HCEC 1CT (cell line): ENCODE measurements at regions not wholly inside any gene's neighbourhood (a gene's known extent, or its start where the extent isn't known, plus 50 kb on each side); places are given as distances from the start of the nearest gene placed in this dataset.

Experiments
- DNase-seq: peaks from one replicate; pipeline ENCODE4 v3.0.0-alpha.2; 2017

DNA sequence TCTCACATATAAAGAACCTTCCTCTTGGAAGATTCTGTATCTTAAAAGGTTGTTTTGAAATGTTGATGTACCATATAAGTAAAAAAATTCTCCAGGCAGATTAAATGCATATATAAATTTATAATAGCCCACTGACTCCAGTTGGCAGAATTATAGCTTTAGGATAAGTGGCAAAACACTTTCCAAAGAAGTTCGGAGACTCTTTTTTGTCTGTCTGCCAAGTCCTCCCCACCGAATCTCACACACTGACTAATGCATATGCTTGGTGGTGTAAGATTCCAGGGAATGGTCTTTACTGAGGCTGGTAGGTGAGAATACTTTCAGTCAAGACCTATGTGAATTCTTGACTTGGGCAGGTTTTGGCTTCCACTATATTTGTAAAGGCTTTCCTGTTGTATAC lies 724.3 kb upstream of the CXADR start:
- DNase-seq: no peak

DNA sequence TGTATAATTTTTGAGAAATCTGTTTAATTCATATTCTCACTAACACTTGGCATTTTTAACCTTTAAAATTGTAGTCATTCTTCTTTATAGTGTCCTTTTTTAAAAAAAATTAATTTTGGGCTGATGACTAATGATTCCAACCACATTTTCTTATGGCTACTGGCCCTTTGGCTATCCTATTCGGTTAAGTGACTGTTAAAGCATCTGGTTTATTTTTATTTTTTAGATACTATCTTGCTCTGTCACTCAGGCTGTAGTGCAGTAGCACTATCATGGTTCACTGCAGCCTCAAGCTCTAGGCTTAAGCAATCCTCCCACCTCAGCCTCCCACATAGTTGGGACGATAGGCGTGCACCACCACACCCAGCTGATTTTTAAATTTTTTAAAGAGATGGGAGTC lies 723.2 kb upstream of the CXADR start:
- no peak for DNase-seq

DNA sequence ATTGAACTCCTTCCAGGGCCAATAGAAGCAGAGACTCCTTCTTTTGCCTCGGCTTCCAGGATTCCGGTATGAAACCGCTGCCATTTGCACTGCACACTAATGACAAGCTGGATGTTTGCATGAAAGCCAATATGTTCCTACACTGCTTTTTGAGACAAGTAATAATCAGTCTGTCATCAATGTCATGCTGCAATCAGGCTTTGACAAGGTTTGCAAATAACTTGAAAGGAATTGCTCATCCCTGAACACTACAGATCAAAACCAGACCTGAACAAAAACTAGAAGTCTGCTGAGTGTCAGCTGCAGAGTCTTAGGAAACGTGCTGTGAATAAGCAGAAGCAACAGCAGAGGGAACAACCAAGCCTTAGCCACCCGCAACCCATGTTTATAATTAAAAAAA lies 720.7 kb upstream of the CXADR start:
- DNase-seq: no peak

DNA sequence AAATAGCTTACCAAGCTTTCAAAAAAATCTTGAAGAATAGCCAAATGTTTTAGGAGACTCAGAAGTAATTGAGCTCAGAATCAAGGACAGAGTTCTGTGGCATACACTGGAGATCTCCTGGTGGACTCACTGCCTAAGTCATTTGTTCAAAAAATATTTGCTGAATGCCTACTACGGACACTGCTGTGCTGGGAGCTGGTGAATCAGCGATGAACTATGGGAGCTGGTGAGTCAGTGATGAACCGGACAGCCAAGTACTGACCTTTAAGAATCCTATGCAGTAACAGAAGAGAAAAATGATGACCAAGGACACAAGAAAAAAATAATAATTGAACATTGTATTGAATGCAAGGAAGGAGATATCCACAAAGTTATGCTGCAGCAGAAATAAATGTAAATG lies 717.9 kb upstream of the CXADR start:
- DNase-seq: peak; percentile 93

DNA sequence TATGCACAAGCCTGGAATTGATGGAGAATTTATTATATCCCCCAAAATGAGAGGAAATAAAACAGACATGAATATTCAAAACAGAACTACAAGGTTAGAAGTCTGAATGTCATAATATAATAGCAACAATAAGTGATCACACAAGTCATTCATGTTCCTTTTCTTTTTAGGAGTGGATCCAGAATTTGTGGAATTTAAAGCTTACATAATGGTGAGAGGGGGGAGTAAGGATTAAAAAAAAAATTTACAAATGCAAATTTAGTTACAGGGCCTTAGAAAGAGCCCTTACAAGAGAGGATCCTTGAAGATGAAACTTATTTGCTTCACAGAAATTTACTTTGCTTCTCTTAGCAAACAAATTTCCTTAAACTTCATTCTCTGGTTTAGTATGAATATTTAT lies 716.1 kb upstream of the CXADR start:
- no peak for DNase-seq

DNA sequence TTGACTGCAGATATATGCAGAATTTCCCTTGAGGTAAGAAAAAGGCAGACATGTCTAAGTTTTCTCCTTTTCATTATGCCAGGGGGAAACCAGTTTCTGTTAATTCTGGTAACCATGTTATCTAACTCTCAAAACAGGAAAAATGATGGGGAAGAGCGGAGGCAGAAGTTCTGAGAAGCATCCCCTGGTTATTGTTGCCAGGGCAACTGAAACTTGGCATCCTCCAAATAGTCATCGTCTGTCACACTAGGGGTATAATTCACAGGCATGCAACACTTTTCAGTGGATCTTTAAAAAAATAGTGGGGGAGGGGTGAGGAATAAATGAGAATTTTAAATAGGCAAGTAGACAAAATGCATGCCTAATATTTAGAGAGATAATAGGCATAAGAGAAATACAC lies 715.3 kb upstream of the CXADR start:
- no peak for DNase-seq

DNA sequence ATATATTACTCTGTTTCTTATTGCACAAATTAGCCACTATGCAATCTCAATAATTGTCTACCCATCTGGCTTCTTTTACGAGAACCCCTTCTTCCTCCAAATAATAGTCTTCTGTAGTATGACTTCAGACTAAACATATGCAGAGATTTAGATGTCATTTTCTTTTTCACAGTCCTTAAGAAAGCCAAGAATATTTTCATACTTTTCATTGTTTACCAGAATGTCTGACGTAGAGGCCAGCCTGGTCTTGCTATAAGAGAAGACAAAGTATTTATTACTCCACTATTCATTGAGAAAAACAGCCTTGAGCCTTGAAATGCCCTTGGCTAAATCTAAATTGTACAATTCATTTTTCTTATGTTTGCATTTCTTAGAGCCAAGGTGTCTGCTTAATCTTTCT lies 714.9 kb upstream of the CXADR start:
- DNase-seq: no peak

DNA sequence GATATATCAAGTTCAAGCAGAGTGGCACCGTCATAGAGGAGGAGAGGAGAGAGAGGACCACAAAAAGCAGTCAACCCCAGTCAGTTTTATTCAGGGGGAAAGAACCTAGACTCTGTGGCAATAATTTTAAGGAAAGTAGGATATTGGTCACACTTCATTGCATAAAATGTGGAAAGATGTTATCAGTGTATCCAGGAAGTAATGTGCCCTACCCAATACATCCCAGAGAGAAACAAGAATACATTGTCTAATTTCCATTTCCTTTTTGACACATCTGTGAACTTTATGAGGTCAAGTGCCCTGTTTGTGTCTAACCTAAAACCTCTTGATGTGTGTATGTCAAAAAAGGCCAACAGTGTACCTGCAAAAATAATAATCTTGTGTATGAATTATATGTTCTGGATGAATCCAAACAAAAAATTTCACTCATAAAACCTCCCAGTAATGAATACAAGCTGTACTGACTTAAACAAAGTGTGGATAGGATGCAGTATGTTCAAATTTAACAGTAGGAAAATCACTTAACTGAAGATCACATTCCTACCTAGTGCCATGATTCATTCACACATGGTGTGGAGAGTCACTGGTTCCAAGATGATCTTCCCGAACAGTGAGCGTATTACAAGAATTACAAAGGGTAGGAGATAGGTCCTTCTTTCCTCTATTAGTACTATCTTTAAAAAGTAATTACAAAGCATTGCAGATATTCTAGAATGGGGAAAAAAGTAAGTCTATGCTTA lies 712.1 kb upstream of the CXADR start:
- no peak for DNase-seq

DNA sequence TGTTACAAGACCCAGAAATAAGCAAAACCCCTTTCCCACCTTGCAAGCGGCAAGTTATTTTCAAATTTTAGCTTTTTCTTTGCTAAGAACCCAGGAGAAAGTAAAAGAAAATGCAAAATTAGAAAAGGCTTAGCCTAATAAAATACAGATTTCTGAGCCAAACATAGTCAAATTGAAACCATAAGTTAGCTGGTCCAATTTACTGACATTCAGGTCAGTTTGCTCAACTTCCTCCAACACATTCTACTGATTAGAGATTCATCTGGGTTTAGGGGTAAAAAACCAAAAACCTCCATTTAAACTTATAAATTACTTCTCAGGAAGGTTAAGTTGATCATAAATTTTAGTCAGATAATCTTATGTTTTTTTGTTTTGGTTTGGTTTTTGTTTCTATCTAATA lies 701.8 kb upstream of the CXADR start:
- DNase-seq: no peak

DNA sequence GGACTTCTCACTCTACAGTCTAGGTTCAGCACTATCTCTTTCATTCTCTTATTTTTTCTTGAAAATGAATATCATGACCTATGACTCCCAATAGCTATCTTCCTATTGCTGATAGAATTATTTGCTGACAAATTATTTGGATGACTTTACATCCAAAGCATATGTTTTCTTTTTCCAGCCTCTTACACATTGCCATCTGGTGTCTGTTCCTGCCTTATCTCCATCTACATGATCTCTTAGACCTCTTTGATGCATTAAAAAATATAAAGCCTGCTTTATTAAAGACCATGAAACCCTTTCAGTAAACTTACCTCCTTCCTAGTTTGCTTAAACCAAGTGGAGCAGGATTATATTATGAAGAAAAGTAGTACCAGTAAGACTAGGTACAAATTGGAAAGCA lies 700.9 kb upstream of the CXADR start:
- DNase-seq: no peak

DNA sequence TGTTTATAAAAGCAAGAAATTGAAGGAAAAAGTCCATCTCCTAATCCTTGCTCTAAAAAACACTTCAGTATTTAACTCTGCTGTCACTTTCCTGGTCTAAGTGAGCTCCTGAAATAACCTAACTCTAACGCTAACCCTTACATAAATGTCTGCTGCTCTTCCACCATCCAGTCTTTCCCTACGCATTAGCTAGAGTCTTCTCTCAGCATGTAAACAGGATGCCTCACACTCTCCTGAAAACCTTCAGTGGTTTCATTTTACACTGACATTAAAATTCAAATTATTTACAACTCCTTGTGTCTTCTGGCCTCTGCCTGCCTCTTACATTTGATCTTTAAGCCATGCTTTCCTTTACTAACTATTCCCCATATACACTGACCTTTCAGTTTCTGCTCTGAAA lies 697.6 kb upstream of the CXADR start:
- no peak for DNase-seq

DNA sequence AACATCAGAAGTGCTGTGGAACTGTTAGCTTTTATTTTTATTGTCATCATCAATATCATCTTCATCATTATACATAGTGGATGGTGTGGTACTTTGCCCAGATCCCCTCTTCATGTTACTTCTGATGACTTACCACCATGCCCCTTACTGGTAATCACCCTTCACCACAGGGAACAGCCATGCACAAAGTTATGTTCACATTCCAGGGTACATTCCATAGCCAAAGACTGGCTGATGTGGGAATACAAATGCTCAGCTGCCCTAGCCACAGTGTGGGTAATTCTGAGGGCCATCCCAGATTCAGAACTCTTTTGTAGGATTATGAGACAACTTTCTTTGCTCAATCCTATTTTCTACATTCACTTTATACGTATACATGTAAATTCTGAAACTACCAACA lies 691.3 kb upstream of the CXADR start:
- DNase-seq: no peak

DNA sequence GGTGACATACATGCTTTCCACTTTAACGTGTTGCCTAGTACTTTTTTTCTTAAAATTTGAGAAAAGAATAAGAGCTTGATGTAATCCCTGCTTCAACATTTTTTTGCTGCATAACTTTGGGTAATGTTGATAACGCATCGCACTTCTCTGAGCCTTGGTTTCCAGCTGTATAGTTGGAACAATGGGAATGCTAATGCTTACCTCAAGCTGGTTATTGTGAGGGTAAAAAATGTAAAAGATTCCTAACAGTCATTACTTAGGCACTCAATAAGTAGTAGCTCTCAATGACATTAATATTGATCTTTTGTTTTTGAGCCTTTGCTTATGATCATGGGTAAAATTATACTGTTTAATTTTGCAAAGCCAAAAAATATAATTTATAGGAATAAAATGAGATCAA lies 683.3 kb upstream of the CXADR start:
- DNase-seq: no peak

DNA sequence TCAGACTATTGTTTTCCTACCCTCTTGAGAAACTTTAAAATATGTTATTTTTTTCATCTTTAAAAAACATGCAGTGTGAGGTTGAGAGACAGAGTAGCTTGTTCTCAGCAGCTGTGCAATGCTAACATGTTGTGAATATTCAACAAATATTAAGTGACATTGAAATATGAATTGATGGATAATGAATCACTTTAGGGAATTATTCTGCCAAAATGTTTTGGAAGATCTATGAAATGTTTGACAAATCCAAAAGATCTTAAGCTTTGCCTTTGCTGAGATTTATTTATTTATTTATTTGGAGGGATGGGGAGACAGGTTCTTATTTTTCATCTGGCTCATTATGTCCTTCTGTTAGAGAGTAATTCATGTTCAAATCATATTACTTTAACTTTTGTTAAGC lies 680.1 kb upstream of the CXADR start:
- no peak for DNase-seq

DNA sequence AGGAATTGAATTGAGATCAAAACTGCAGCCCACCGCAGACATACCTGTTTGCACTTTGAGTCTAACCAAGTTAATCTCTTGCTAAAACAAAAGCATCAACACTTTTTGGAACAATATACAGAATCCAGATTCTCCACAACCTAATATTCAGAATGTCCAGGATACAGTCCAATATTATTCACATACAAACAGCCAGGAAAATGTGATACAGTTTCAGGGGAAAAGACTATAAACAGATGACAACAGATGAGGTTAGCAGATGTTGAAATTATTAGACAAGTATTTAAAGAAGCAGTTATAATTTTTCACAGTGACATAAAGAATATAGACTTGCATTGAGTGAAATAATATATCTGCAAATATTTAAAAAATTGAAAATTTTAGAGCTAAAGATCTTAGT lies 678.1 kb upstream of the CXADR start:
- DNase-seq: no peak

DNA sequence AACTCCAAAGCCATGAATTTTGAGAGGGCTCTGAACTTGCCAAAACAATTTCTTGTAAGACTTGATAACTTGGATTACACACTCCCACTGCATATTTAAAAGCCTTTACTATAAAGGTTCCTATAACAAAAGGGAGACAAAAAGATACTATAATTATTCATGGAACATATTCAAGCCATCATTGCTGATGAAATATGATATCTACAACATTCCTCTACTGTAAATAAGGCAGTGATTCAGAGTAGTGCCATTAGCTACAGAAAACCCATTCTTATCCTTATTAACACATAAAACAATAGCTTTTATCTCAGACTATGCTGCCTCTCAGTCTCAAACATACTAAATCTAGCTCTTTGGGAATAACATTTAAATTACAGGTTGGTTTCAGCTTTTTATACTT lies 675.5 kb upstream of the CXADR start:
- peak; percentile 45 for DNase-seq

DNA sequence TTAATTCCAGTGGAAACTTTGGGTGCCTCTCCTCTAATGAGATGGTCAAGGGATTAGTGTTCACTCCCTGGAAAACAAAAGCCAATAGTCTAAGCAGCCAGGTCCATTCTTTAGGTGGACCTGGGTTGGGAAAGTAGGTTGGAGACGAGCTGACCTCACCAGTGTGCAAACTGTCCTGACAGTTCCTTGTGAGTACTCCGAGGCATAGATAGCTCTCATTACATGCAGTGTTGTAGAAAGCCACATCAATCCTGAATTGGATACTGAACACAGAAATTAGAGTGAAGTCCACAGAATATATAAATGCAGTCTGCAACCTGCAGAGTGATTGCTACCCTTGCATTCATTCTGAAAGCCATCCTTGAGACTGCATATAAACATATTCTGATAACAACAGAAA lies 675.1 kb upstream of the CXADR start:
- no peak for DNase-seq

DNA sequence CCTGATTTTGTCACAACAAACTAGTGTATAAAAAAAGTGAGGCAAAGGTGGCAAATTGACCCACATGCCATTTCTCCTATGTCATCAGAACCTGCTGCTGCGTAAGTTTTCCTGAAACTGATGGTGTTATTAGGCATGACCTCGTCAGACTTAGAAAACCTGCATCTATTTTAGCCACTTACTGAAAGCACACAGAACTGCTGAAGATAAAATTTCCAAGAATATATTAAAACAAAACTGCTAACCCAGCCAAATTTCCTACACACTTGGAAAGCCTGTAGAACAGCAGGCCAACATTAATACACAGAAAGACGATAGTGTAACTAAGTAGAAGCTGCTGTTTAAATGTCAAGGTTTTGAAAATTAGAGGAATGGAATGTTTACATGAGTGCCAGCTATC lies 674.5 kb upstream of the CXADR start:
- DNase-seq: no peak

DNA sequence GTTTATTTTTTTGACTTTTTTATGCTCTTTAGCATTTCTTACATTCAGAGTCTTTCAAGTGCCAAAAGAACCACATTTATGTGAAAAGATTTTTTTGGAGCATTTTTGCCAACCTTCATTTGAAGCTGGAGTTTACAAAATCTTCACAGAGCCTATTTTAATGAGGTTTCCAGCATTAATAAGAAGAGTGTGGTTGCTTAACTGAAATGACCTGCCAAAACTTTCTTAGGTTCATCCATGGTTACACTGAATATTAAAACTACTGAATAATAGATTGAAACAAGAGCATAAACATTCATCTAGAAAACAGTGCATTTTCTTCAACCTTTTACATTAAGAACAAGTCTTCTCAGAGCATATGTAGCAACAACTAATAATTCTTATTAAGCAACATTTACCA lies 672.3 kb upstream of the CXADR start:
- no peak for DNase-seq

DNA sequence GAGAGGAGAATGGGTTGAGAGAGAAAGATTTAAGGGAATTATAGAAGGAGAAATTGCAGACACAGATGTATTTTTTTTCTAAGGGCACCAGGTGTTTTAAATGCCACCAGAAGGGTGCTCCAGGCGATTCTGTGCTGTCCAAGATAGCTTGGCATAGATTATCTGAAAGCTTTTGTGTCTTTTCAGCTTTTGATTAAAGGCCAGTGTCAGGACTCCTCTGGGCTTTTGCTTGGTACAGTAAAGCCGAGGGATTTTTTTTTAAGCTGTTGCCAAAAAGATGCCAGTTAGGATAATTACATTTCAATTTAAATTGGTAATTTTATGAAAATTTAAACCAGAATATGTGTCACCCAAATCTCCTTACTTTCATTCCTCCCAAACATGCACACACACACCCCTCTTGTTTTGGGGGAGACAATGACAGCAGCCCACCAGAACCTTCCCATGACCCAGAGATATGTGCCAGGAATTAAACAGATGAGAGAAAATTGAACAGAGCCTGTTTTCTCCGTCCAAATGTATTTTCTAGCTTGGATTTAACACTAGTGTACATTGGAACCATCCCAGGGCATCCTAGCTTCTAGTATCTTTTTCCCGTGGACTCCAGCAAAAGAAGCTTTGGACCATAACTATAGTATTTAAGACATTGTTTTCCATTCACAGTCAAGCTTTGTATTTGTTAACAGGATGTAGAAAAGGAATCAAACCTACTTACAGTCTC lies 670.7 kb upstream of the CXADR start:
- DNase-seq: no peak

DNA sequence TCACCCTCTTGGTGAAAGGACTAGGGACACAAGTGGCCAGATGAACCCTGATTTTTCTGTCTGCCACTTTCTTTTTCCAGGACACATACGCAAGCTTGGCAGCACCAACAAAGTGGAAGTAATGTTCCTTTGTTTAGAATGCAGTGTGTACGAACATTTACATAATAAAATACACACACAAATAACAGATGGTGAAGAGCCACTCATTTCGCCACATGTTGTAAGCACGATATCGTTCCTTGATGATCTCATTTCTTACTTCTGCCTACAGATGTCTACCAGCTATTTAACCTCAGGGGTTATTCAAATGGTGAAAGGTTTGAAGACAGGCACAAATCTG lies 670.2 kb upstream of the CXADR start:
- peak; percentile 4 for DNase-seq

DNA sequence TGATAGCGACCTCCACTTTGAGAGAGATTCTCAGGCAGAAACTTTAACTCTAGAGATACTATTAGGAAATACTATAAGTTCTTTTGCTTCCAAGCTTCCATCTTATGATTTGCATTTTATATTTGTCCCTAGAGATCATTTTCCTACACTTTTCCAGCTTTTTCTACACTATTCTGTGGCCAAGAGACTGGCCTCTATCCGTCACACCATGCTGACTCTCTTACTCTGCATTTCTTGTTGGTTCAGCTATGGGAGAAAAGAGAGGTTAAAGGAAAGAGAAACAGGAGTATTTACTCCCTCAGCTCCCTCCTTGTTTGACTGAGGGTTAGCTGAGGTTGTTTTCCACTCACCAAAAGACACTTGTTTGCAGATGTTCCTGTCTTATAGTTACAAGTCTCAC lies 665.6 kb upstream of the CXADR start:
- no peak for DNase-seq

DNA sequence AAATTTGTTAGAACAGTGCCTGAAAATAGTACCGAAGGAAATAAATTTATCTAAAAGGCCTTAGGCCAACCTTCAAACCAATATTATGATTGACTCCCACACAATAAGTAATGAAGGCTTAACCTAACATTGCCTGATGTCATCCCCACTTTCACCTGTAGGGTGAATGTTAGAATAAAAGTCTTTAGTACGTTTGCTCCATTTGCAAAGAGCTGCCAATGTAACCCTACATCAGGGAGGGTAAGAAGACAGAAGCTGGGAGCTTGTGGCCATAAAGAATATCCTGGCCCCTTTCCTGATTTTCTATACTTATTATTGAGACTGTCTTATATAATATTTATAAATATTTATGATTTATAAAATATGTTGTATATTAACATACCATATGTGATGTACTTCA lies 661.8 kb upstream of the CXADR start:
- DNase-seq: no peak

DNA sequence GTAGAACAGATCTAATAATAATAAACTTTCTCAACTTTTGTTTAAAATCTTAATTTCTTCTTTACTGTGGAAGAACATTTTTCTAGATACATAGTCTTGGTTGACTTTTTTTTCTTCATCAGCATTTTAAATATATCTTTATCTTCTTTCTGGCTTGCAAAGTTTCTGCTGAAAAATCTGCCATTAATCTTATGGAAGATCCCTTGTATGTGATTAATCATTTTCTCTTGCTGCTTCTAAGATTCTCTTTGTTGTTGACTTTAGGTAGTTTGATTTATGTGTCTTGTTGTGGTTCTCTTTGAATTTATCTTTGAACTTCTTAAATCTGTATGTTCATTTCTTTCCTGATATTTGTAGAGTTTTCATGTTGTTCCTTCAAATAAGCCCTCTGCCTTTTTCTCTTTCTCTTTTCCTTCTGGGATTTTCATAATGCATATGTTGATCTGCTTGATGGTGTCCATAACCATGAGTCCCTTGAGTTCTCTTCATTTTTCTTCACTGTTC lies 657.6 kb upstream of the CXADR start:
- DNase-seq: no peak

DNA sequence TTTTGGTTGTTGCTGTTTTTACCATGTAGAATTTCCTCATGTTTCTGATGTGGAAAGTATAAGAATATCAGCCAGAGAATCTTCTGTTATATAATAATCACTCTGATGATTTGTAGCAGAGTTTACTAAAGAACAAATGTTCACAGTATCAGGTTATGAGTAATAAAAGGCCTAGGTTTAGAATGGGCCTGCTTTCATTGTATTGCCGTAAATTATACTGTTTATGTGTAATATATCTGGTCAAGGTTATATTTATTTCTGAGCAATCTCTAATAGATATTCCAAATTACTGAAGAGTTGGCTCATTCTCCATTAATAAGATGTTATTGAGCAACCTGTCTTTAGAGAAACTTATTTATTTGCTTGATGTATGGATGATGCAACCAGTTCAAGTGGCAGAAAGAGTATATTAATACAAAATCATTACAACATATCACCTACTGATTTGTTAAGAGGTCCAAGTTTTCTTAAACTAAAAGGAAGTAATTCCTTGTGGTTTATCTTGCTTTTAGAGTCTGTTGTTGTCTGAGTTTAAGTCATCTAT lies 649.4 kb upstream of the CXADR start:
- peak; percentile 8 for DNase-seq
